Fibroblast of skin of right biceps (primary cell): ENCODE measurements at regions not wholly inside any gene's neighbourhood (a gene's known extent, or its start where the extent isn't known, plus 50 kb on each side); places are given as distances from the start of the nearest gene placed in this dataset.
"Not testable (repeated sequence)": the region's sequence is repeated elsewhere in the genome, so short reads cannot be mapped to it uniquely, and the experiment has no call there.

Experiments
- DNase-seq: peaks from one replicate; pipeline ENCODE4 v3.0.0-alpha.2; 2013

DNA sequence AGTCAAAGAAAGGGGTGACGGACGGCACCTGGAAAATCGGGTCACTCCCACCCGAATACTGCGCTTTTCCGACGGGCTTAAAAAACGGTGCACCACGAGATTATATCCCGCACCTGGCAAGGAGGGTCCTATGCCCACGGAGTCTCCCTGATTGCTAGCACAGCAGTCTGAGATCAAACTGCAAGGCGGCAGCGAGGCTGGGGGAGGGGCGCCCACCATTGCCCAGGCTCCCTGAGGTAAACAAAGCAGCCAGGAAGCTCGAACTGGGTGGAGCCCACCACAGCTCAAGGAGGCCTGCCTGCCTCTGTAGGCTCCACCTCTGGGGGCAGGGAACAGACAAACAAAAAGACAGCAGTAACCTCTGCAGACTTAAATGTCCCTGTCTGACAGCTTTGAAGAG, 335.7 kb downstream of the SEC16B start:
- DNase-seq: not testable (repeated sequence)

DNA sequence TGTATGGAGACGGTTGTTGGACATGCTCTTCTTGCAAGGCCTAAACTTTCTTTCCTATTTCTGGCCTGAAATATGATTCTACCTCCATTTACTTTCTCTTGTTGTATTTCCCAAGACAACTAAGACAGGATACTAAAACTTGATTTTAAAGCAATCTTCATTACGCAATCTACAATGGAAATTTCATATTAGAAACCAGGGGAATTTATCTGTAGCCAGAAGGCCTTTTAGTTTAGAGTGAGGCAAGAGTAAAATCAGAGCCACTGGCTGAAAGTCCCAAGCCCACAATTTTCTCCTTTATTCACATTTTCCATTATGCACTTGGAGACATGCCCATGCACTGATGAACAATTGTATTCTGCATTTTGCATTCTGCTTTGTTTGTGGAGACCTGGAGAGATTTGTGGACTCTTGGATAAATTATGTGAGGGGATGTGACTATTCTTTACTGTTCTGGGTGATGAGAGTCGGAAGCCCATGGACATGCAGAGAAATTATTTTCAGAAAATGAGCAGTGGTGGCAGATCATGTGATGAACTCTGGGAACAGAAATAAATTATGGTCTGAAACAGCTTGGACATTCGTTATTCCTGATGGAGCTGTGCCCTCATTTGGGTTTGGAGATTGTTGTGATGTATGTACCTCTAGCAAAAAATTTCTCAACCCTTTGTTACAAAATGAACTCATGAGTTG, 336.8 kb downstream of the SEC16B start:
- DNase-seq: no peak

DNA sequence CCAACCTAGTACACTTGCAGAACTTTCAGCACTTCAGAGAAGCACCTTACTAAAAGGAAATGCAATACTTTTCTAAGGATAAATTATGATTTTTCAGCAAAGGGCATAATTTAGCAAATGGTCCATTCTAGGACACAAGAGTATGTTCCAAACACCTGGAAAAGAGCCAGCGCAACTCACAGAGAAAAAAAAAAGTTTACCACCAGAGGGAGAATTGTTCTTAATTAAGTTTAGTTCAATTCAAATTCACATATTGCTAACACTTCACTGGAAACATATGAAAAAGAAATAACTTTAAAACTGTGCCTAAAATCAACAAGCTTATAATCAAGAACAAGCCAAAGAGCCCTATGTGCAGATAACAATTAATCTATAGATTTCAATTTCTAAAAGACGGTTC, 338.1 kb downstream of the SEC16B start:
- DNase-seq: no peak

DNA sequence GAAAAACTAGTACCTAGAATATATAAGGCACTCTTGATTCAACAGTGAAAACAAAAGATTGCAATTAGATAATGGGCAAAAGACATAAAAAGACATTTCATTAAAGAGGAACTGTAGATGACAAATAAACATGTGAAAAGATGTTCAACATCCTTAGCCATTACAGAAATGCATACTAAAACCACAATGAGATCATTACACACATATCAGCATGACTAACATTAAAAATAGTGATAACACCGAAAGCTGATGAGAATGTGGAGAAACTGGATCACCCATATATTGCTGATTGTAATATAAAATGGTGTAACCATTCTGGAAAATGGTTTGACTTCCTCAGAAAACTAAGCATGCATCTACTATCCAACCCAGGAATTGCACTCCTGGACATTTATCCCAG, 340.3 kb downstream of the SEC16B start:
- no peak for DNase-seq

DNA sequence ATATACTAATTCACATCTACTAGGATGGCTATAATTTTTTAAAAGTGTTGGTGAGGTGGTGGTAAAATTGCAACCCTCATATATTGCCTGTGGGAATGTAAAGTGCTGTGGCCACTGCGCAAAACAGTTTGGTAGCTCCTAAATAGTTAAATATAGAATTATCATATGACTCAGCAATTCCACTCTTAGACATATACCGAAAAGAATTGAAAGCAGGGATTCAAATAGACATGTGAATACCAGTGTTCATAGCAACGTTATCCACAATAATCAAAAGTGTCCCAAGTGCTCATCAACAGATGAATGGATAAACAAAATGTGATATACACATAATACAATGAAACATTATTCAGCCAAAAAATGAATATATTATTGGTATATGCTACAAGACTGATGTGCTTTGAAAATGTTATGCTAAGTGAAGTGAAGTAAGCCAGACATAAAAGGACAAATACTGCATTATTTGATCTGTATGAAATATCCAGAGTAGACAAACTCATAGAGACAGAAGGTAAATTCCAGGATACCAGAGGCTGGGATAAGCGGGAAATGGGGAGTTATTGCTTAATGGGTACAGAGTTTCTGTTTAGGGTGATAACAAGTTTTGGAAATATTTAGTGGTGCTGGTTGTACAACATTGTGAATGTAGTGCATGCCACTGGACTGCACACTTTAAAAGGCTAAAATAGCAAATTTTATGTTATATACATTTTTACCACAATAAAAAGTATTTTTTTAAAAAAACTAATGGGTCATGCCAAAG, 342.5 kb downstream of the SEC16B start:
- no peak for DNase-seq

DNA sequence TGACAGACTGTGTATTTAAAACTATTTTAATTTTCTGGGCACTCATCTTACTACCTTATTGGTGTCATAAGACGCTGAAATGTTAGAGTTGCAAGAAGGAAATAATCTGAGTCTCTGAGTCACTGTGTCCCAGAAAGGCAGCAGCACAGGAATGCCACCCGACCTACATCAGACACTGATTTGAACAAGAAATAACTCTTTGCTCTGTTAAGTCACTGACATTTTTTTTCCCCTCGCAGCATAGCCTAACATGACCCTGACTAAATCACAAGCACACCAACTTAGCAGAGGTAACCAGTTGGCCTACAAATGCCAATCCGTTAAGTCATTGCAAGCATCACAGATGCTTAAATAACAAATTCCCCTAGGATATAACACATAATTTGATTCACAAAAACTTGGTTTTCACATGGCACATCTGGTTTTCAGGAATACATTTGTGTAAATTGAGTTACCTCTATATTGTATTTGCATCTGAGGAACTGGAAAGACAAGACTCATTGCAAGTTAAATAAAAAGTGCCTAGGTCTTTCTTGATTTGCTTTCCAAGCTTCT, 349.1 kb downstream of the SEC16B start:
- peak; percentile 62 for DNase-seq

DNA sequence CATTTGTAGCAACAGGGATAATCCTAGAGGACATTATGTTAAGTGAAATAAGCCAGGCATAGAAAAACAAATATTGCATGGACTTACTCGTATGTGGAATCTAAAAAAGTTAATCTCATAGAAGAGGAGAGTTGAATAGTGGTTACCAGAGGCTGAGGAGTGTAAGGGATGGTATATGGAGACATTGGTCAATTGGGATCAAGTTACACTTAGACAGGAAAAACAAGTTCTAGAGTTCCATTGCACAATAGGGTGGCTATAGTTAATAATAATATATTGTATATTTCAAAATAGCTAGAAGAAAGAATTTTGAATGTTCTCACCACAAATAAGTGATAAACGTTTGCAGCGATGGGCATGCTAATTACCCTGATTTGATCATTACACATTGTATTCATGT, 354.6 kb downstream of the SEC16B start:
- DNase-seq: no peak

DNA sequence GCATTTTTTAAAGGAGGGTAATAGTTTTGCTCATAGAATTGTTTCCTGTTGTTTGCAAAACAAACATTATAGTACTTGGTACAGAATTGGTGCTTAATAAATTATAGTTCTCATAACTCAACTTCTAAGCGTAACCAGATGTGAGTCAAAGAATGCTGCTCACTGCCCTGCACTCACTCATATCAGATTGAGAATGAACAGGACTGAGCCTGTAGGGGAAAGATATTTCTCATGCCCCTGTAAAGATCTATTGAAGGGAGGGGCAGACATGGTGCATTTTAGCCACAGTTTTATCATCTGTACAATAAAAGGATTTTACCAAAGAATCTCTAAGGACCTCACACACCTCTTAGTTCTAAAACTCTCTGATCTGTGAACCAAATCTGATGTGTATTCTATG, 358.5 kb downstream of the SEC16B start:
- no peak for DNase-seq

DNA sequence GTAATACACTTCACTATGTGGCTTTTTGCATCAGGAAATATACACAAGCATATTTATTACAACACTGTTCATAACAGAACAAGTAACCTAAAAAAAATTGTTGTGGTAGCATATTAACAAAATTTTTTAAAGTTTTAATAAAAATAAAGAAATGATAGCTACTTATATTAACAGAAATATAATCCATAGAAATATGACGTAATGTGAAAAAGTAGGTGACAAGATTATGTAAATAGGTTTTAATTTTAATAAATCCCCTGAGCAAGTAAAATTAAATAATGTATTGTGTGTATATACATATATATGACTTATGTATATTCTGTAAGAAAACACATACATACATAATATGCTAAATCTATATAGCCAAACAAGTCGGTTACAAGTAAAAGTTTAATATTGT, 359.9 kb downstream of the SEC16B start:
- DNase-seq: no peak

DNA sequence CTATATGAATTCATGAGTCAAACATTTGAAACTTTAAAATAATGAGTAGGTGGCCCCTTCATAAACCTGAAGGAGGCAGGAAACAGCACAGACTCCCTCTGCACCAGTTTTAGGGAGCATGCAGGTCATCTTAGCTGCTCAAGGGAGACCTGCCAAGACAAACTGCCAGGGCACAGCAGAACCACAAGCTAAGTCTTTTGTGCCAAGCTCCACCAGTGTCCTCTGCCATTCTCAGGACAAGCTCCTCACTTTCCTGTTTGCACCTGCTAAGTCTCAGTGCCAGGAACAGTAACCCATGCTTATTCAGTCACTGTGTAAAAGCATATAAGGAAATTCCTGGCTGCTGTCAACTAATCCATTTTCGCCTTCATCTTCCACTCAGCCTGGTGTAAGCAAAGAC, 368.9 kb downstream of the SEC16B start:
- DNase-seq: no peak

DNA sequence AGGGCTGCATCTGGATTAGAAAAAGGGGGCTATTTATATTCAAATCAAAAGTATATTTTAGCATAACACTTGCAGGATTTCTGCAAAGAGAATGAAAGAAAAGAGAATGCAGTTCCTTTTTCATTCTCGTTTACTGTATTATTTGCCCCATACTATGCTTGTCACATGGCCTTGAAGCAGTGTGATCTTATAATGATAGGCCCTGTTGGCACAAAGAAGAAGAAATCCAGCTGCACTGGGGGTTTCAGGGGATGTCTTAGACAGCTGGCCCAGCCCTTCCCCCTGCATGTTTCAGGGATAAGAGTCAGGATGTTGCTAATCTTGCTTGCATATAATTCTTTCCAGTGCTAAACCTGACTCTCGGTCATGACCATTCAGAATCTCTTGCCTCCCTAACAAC, 369.5 kb downstream of the SEC16B start:
- no peak for DNase-seq

DNA sequence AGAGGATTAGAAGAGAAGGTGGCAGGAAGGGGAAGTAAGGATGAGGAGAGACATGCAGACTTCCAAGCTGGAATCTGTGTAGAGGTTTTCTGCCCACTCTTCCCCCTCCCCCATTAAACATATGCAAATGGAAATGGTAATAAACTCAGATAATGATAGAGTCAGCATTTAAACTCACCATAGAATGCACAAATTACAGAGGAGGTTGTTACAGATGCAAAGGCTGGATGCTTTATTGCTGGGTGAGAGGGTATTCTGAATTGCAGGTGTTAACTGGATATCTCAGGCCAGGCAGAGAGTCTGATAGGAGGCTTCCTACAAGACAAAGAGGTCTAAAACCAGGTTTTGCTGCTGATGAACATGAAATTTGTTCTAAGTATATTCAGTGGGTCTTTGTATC, 372.5 kb downstream of the SEC16B start:
- DNase-seq: no peak

DNA sequence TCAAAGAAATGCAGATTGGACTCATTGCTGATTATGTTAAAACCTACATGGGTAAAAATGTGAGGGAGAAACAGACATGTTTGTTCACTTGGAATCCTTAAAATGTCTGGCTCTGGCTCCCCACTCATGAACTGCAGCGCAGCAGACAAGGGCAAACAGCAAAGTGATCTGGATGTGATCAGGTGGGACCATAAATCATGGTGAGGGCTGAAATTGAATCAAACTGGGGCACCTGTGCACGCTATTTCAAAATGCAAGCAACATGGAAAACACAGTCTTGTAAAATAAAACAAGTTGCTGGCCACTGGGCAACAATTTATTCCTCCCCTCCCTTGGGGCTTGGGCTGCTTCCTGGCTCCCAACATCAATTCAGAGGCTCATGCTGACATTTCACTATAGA, 373.4 kb downstream of the SEC16B start:
- DNase-seq: no peak

DNA sequence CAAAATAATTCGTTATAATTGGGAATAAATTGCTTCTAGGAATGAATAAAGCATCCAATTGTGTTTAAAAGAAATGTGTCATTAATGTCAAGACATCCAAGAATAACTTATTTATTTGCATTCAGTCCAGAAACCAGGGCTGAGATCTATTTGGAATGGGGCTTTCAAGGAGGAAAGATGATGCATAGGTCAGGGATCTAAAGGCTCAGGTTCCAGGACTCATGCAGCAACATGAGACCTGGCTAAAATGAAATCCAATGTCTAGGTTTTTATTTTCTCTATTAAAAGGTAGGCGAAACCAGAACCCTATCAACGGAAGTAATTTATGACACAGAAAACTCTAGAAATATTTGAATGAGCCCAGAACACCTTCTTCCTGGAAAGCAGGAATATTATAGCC, 376.8 kb downstream of the SEC16B start:
- no peak for DNase-seq

DNA sequence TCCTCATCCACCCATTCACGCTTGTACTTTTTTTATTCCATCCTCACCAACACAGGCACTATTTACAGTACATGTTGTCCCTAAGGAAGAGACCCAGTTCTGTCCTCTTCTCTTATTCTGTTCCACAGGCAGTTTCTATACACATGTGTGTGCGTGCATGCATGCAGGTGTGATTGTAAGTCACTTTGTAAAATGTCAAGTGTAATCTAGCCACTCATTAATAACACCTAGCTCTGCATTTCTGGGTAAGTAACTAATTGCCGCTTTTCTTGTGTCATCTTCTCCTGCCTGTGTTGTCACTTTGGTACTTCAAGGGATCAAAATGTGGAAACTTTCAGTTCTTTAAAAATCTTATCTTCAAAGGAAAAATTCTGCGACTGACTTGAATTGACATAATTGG, 377.2 kb downstream of the SEC16B start:
- no peak for DNase-seq

DNA sequence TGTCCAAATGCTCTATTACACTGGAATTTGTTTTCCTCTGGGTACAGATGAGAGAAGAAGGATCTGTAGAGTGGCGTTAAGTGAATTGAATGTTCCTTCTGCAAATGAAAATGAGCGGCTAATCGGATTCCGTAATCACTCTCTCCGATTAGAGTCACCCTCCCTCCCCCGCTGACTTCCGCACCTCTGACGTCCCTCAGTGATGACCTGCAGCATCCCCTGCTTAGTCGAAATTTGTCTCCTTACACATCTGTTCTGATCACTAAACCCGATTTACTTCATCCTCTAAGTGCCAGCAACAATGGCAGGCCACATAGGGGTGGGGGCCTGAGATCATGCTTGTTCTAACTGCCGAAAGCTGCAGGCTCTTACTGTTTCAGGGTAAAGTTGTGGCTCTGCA, 378.7 kb downstream of the SEC16B start:
- no peak for DNase-seq

DNA sequence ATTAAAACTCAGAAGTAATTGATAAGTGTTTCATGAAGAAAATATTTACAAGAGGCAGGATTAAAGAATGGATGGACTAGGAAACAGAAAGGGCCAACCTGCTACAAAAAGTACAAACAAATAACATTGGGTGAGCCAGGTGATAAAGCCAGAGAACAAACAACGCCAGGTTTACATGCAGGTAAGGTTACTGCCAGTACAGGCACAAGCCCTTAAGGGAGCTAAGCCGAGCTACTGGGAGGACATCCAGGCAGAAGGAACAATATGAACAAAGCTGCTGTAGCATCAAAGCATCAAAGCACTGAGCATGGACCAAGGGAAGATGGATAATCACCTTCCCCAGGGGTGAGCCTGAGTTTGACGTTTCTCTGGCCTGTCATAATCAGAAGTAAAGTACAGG, 380.7 kb downstream of the SEC16B start:
- DNase-seq: no peak

DNA sequence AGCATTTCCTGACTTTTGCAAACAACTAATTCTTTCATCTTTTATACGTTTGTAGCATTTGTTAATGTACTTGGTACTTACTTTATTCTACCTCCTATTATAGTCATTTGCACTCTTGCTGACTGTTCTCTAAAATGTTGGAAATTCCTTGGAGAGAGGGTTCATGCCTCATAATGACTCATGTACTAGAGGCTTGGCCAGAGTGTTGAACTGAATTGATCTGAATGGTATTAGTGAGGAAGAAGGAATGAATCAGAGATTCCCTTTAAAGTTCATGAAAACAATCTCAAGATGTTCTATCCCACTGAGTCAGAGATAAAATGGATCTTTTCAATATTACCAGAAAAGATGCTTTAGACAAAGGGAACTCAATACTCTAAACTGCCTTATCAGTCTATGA, 383.4 kb downstream of the SEC16B start:
- peak; percentile 90 for DNase-seq

DNA sequence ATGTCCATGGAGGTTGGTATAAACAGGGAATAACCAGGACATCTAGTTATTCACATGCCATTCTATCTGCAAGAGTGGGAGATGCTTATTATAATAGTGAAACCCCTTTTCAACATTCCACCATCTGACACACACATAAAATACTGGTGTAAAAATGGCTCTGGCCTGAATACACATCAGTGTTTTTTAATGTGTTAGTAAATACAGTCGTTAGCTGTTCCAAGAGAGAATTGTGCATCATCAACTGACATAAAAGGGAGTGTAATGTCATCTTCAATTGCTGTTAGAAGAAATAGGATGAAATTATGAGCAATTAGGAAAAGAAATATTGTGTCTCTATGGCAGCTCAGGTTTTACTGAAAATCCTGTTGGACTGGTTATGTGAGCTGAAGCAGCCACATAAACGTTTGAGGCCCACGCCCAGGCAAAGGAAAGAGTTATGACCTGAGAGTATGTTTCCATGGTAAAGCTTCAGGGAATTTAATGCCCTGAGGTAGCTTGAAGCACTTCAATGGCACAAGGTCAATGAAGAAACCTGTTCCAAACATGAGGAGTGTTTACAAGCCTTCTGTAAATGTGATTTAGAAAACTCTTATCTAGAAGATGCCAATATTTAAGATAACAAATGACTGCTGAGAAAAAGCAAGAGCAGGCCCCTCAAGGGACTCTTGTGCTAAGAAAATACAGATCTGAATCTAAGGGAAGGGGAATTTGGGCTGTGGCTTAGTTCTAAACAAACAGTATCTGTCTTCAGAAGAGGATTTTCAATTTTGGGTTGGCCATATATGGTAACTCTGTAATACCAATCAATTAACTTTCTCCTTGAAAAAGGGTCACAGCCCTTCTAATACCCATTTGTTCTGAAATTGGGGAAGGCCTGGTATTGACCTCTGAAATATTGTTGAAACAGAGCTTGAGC, 384.3 kb downstream of the SEC16B start:
- DNase-seq: no peak

DNA sequence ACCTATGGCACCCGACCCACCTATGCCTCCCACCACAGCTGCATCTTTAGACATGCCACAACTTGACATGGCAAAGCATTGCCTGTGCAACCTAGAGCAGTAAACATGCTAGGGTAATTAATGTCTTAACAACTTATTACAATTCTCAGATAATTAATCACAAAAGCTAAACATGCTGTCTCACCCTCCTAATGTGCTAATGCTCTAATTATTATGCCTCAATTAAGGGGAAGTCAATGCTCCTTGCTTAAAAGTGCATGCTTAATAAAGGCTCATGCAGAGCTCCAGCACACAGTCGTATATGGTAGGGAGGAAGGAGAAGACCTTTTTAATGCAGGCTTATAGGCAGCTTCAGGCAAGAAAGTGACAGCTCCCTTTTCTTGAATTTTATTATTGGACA, 396.0 kb downstream of the SEC16B start:
- no peak for DNase-seq

DNA sequence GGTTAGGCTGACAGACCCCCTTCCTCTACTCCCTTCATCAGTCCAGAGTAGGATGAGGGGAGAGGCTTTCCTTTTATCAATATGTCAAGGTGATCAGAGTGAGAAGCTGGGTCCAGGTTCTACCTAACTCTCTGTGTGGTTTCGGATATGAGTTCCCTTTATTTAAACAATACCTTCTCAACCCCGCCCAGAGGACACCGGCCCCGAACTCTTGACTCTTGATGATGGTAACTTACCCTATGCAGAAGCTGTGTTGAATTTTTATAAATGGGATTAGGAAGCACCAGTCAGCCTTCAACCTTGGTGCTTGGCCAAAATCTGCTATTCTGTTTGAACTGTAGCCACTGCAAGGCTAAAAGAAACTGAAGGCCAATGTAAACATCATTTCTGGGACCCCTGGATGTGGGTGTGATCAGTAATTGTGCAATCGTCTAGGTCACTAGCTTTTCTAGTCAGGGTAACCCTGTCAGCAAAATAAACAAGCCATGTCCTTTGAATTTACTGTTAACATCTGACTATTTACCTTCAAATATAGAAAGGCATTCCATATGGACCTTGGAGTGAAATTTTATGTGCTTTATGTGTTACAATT, 398.3 kb downstream of the SEC16B start:
- DNase-seq: no peak

DNA sequence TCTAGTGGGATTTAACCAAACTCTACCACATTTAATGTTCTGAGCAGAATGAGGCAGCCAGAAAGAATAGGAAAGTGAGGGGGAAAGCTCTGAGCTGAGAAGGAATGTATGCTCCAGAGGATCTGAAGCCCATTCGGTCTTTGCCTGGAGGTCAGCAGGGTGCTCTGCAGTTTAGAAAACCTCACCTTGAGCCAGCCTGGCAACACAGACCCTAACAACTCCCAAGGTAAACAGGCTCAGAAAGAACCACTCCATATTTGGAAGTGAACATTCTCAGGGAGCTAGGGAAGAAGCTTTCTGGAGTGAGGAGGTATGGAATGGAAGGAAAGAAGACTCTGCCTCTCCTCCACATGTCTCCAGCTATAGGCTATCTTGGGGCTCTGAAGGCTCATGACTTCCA, 398.8 kb downstream of the SEC16B start:
- DNase-seq: no peak

DNA sequence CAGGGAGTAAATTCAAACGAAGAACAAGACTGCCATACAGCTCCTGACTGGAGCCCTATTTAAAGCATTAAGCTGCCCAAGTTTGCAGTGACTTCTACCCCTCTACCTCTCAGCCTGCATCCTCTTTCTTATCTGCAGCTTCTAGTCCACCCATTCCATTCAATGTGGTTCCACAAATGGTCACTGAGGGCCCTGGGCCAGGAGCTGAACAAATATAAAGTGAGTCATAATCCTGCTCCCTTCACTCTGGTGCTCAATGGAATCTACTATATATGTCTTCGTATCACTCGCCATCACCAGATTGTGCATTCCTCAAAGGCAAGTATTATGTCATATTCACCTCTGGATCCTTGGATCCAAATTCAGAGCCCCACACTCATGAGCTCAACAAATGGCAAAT, 398.7 kb downstream of the BRINP2 start:
- peak; percentile 14 for DNase-seq
